GM12878 (cell line): ENCODE measurements at regions not wholly inside any gene's neighbourhood (a gene's known extent, or its start where the extent isn't known, plus 50 kb on each side); places are given as distances from the start of the nearest gene placed in this dataset.
A peak's percentile ranks its signal among the peaks of the same experiment; 100 is the strongest.

Experiments
- ATAC-seq: fragments of 200-7000 bp; cut with Tn5 transposase; 3 replicates; pipeline ENCODE4 v1.9.1; 2020; ENCODE audit warnings: mild to moderate bottlenecking, moderate library complexity
- BruUV-seq: library from RNA; stranded (reverse); fragments of 400-500 nt; replicated peaks from 2 replicates; lab custom pipeline; 2021; lab: Mats Ljungman, UMichigan
- CTCF ChIA-PET: fragments of 300-600 bp; sonication (Branson Sonifier 250); formaldehyde crosslinking; extraction: SDS; loops from one replicate; lab custom pipeline; 2021; ENCODE audit warnings: inconsistent platforms; lab: Yijun Ruan, JAX
- POLR2A ChIA-PET: fragments of 350-600 bp; formaldehyde crosslinking; extraction: SDS; loops from one replicate; lab custom pipeline; 2021; ENCODE audit warnings: inconsistent platforms; lab: Charles Lee
- RAD21 ChIA-PET: fragments of 300-600 bp; sonication (Branson Sonifier 250); formaldehyde crosslinking; loops from one replicate; lab custom pipeline; 2023; ENCODE audit warnings: antibody characterized with exemption; ENCODE audit not compliant: unreplicated experiment; lab: Charles Lee
- SMC1A ChIA-PET: fragments of 300-600 bp; sonication (Branson Sonifier 250); formaldehyde crosslinking; loops from one replicate; lab custom pipeline; 2023; ENCODE audit not compliant: unreplicated experiment, uncharacterized antibody; lab: Charles Lee
- DNase-seq: peaks from one replicate; pipeline ENCODE4 v3.0.0-alpha.2; 2011; ENCODE audit warnings: low read depth, low spot score
- FAIRE-seq: peaks from 3 replicates; lab custom pipeline; 2011; peaks lifted over from hg19 to GRCh38; lab: Jason Lieb, UNC
- H2AFZ ChIP-seq: 2 replicates; pipeline ENCODE4 v1.6.0; 2011; ENCODE audit warnings: low read depth, low read length, control low read depth; ENCODE audit not compliant: control insufficient read depth
- H3K27ac ChIP-seq: 2 replicates; pipeline ENCODE4 v1.5.1; 2011; ENCODE audit warnings: control low read depth; ENCODE audit not compliant: control insufficient read depth, insufficient read depth
- H3K27me3 ChIP-seq, 2 experiments: replicated peaks in 1 of 2; 2 replicates each; pipeline versions ENCODE4 v1.6.0 to v1.6.1; 2011; ENCODE audit warnings: low read length in 1 of 2; ENCODE audit not compliant: control insufficient read depth in 2 of 2, insufficient read depth in 2 of 2
- H3K36me3 ChIP-seq, 2 experiments: 2 replicates each; pipeline ENCODE4 v1.5.1; 2011; ENCODE audit warnings: low read length in 1 of 2; ENCODE audit not compliant: control insufficient read depth in 2 of 2, insufficient read depth in 2 of 2
- H3K4me1 ChIP-seq: 2 replicates; pipeline ENCODE4 v1.6.1; 2011; ENCODE audit warnings: mild to moderate bottlenecking, low read length, moderate library complexity, mixed read lengths; ENCODE audit not compliant: control insufficient read depth, insufficient read depth
- H3K4me2 ChIP-seq: 2 replicates; pipeline ENCODE4 v1.6.0; 2011; ENCODE audit warnings: control low read depth; ENCODE audit not compliant: control insufficient read depth, insufficient read depth
- H3K4me3 ChIP-seq: fragments of 200-600 bp; sonication (generic); 2 replicates; pipeline ENCODE4 v1.5.1; 2016
- H3K79me2 ChIP-seq: 2 replicates; pipeline ENCODE4 v1.6.0; 2011; ENCODE audit warnings: low read length; ENCODE audit not compliant: control insufficient read depth, insufficient read depth
- H3K9ac ChIP-seq: 2 replicates; pipeline ENCODE4 v1.8.0; 2011; ENCODE audit warnings: low read length, control low read depth, mixed read lengths; ENCODE audit not compliant: control insufficient read depth, insufficient read depth
- H3K9me3 ChIP-seq: replicated peaks from 3 replicates; pipeline ENCODE4 v1.5.1; 2011; ENCODE audit warnings: mild to moderate bottlenecking, low read length; ENCODE audit not compliant: control insufficient read depth, insufficient read depth
- H4K20me1 ChIP-seq: 2 replicates; pipeline ENCODE4 v1.6.0; 2011; ENCODE audit not compliant: control insufficient read depth, insufficient read depth
- BCL3 ChIP-seq: IDR thresholded peaks from 2 replicates; pipeline ENCODE4 v1.6.1; 2011; ENCODE audit warnings: borderline replicate concordance, low read depth, mild to moderate bottlenecking, moderate library complexity, low read length; ENCODE audit not compliant: insufficient read depth, poor library complexity, severe bottlenecking
- DPF2 ChIP-seq: fragments of 450-650 bp; IDR thresholded peaks from 2 replicates; pipeline ENCODE4 v1.6.1; 2017; ENCODE audit warnings: mild to moderate bottlenecking
- HDGF ChIP-seq: fragments of 450-650 bp; IDR thresholded peaks from 2 replicates; pipeline ENCODE4 v1.6.1; 2016; ENCODE audit warnings: antibody characterized with exemption
- MTA2 ChIP-seq: fragments of 450-650 bp; IDR thresholded peaks from 2 replicates; pipeline ENCODE4 v1.6.1; 2016; ENCODE audit warnings: low read depth, mild to moderate bottlenecking, moderate library complexity
- PKNOX1 ChIP-seq: fragments of 450-650 bp; IDR thresholded peaks from 2 replicates; pipeline ENCODE4 v1.6.1; 2016; ENCODE audit warnings: mild to moderate bottlenecking
- ZBTB11 ChIP-seq: fragments of 450-650 bp; formaldehyde crosslinking; IDR thresholded peaks from 2 replicates; pipeline ENCODE4 v1.5.0; 2022; ENCODE audit warnings: mild to moderate bottlenecking, missing genetic modification characterization
- ZNF384 ChIP-seq: IDR thresholded peaks from 2 replicates; pipeline ENCODE4 v1.6.1; 2012; ENCODE audit warnings: low read depth, mild to moderate bottlenecking, low read length, improper control_type of control experiment, borderline replicate concordance
- WGBS: methylation state at CpG from one replicate; pipeline ENCODE4 v1.1.6; 2016; ENCODE audit warnings: low lambda C conversion rate; ENCODE audit not compliant: insufficient replicate concordance, insufficient coverage; ENCODE audit errors: missing lambda C conversion rate; 5-methylcytosine and 5-hydroxymethylcytosine counted together
- in situ Hi-C: fragments of 300-500 bp; cut with MboI; formaldehyde crosslinking; loops from 9 replicates; pipeline ENCODE4 v1.14.3; 2018; ENCODE audit warnings: mixed read lengths
- intact Hi-C: fragments of 100-400 bp; cut with micrococcal nuclease; formaldehyde crosslinking; loops from one replicate; pipeline ENCODE4 v1.14.2; 2022; ENCODE audit not compliant: unreplicated experiment

GRCh38 chr10:3868271-3868664, 83.3 kb upstream of the KLF6 start:
- ChIA-PET SMC1A (interaction anchor here (0.8 to 13.6 kb wide), 14 partner anchors 14 to 107 kb away, joined by 3 to 295 read pairs (median 4); partner anchors contain the start of gene KLF6), CTCF (interaction anchor here (1.0 to 1.9 kb wide), 3 partner anchors 16 to 85 kb away, joined by 3 to 5 read pairs (median 4); no protein-coding TSS in a partner anchor), POLR2A (interaction anchor here (0.6 to 1.9 kb wide), 7 partner anchors 10 to 86 kb away, joined by 4 to 9 read pairs (median 6); partner anchors contain the start of gene KLF6), RAD21 (interaction anchor here (0.7 to 2.4 kb wide), 12 partner anchors 9 to 245 kb away, joined by 3 to 35 read pairs (median 3); partner anchors contain the start of gene KLF6)
- H2AFZ ChIP-seq, result no peak overlapping the region; the same call in 1 of the 2 replicates
- BruUV-seq, result no TSS peak
- no peak overlapping the region for H3K27ac ChIP-seq
- TF ChIP-seq ZBTB11 (CRISPR knock-in tag) (no peak), BCL3 (no peak), ZNF384 (peak; percentile 39; the same call in 1 of the 2 replicates), PKNOX1 (no peak), HDGF (peak; percentile 45; the same call in 1 of the 2 replicates), DPF2 (no peak), MTA2 (no peak)
- WGBS, result 72% methylated on average over 6 of the region's 6 CpGs
- intact Hi-C loops (no loop called here), in situ Hi-C loops (no loop called here)
- H3K4me2 ChIP-seq, result peak overlapping the region; percentile 44
- no peak for DNase-seq
- peaks cover 45% of the 10 kb centered on the region for H3K4me1 ChIP-seq
- H3K4me3 ChIP-seq, result no peak overlapping the region
- no peak overlapping the region for H3K9ac ChIP-seq
- no peaks in the 10 kb centered on the region for H4K20me1 ChIP-seq
- peak; percentile 11 for ATAC-seq
- H3K36me3 ChIP-seq, result no peaks in the 10 kb centered on the region
- FAIRE-seq, result no peak
- no peaks in the 10 kb centered on the region for H3K9me3 ChIP-seq
- no peaks in the 10 kb centered on the region for H3K79me2 ChIP-seq
- no peaks in the 10 kb centered on the region for H3K27me3 ChIP-seq
